ENCODE measurements at regions not wholly inside any gene's neighbourhood (a gene's known extent, or its start where the extent isn't known, plus 50 kb on each side); places are given as distances from the start of the nearest gene placed in this dataset.

GRCh38 chr12:41715256-41715655, 429.4 kb downstream of the GXYLT1 start:
- Mint-ChIP-seq H3K9me3 (ENCODE audit: low read depth) (peaks cover 4% of the 10 kb centered on the region), H3K27me3 (ENCODE audit: low read depth) (no peaks in the 10 kb centered on the region), H3K4me1 (ENCODE audit: low read depth) (no peaks in the 10 kb centered on the region), H3K36me3 (ENCODE audit: low read depth) (no peaks in the 10 kb centered on the region), H3K4me3 (ENCODE audit: unreplicated experiment) (no peak overlapping the region), H3K27ac (ENCODE audit: unreplicated experiment) (no peak overlapping the region)
- TF ChIP-seq CTCF (IDR thresholded peaks at IDR 0.05): no peak
- no peak for DNase-seq (ENCODE audit: low spot score)

DNA sequence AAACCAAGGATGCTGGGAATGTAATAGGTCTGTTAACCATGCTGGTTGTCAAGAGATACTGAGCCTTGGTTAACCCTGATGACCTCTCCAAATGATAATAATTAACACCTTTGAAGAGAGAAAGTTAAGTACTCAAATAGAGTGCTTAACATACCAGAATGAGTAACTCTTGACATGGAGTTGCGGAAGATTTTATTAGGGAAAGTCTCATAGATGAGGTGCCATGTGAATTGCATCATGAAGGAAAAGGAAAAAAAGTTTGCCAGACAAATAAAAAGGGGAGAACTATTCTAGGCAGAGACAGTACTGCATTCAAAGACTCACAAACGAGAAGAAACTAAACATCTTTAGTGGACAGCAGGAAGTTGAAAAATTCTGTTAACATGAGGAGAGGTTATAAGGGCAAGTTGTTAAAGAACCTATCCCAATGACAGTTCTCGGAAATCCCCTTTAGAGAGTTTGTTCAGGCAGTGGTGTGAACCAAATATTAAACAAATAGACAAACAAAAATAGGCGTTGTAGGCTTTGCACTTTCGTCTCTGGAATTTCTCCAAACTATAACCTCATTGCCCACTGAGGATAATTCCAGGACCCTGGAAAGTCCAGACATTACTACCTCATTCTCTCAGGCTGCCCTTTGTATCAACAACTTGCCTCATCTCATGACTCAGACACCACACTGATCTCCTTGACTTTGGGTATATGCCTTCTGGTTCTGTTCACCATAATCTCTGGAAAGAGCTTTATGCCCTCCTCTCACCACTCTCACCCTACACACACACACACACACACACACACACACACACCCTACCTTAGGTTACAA, 435.0 kb downstream of the GXYLT1 start:
- Mint-ChIP-seq H3K4me3 (ENCODE audit: unreplicated experiment) (no peak overlapping the region), H3K4me1 (ENCODE audit: low read depth) (peaks cover 10% of the 10 kb centered on the region), H3K27me3 (ENCODE audit: low read depth) (no peaks in the 10 kb centered on the region), H3K9me3 (ENCODE audit: low read depth) (no peaks in the 10 kb centered on the region), H3K27ac (ENCODE audit: unreplicated experiment) (no peak overlapping the region), H3K36me3 (ENCODE audit: low read depth) (no peaks in the 10 kb centered on the region)
- no peak for TF ChIP-seq CTCF (IDR thresholded peaks at IDR 0.05)
- no peak for DNase-seq (ENCODE audit: low spot score)

- TF ChIP-seq CTCF (IDR thresholded peaks at IDR 0.05): no peak
- Mint-ChIP-seq H3K36me3 (ENCODE audit: low read depth) (no peaks in the 10 kb centered on the region), H3K27me3 (ENCODE audit: low read depth) (no peaks in the 10 kb centered on the region), H3K4me1 (ENCODE audit: low read depth) (peaks cover 10% of the 10 kb centered on the region), H3K27ac (ENCODE audit: unreplicated experiment) (no peak overlapping the region), H3K4me3 (ENCODE audit: unreplicated experiment) (no peak overlapping the region), H3K9me3 (ENCODE audit: low read depth) (no peaks in the 10 kb centered on the region)
- no peak for DNase-seq (ENCODE audit: low spot score)
Observed at GRCh38 chr12:41709012-41709411, 435.7 kb downstream of the GXYLT1 start.

DNA sequence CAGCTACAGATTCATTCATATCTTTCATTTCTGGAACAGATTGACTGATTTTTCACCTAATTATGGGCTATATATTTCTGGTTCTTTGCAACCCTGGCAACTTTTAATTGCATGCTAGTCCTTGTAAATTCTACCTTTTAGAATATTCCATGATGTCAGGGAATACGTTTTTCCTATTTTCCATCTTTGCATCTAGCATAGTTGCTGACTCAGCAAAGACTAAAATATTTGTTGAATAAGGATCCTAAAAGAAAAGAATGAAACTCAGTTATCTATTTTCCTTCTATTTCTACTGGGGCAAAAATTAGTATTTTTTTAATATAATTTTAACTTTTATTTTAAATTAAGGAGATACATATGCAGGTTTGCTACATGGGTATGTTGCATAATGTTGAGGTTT, 438.3 kb downstream of the GXYLT1 start:
- H3K36me3 Mint-ChIP-seq (ENCODE audit: low read depth): no peaks in the 10 kb centered on the region
- H3K9me3 Mint-ChIP-seq (ENCODE audit: low read depth): no peaks in the 10 kb centered on the region
- H3K27ac Mint-ChIP-seq (ENCODE audit: unreplicated experiment): no peak overlapping the region
- DNase-seq (ENCODE audit: low spot score): no peak
- TF ChIP-seq CTCF (IDR thresholded peaks at IDR 0.05): no peak
- no peak overlapping the region for H3K4me3 Mint-ChIP-seq (ENCODE audit: unreplicated experiment)
- H3K27me3 Mint-ChIP-seq (ENCODE audit: low read depth): no peaks in the 10 kb centered on the region
- peaks cover 10% of the 10 kb centered on the region for H3K4me1 Mint-ChIP-seq (ENCODE audit: low read depth)

- no peaks in the 10 kb centered on the region for H3K9me3 Mint-ChIP-seq (ENCODE audit: low read depth)
- H3K27ac Mint-ChIP-seq (ENCODE audit: unreplicated experiment): no peak overlapping the region
- H3K4me3 Mint-ChIP-seq (ENCODE audit: unreplicated experiment): no peak overlapping the region
- H3K4me1 Mint-ChIP-seq (ENCODE audit: low read depth): peaks cover 6% of the 10 kb centered on the region
- DNase-seq (ENCODE audit: low spot score): no peak
- TF ChIP-seq CTCF (IDR thresholded peaks at IDR 0.05): no peak
- H3K36me3 Mint-ChIP-seq (ENCODE audit: low read depth): no peaks in the 10 kb centered on the region
- H3K27me3 Mint-ChIP-seq (ENCODE audit: low read depth): no peaks in the 10 kb centered on the region
Observed at GRCh38 chr12:41701943-41702601, 442.6 kb downstream of the GXYLT1 start.

Measured in chondrocyte (in vitro differentiated cells).